ENCODE measurements at regions not wholly inside any gene's neighbourhood (a gene's known extent, or its start where the extent isn't known, plus 50 kb on each side); places are given as distances from the start of the nearest gene placed in this dataset.

GRCh38 chr18:77762014-77762413, 512.4 kb downstream of the GALR1 start:
- H3K27me3 Mint-ChIP-seq = peaks cover 40% of the 10 kb centered on the region
- TF ChIP-seq, protein P1, sequence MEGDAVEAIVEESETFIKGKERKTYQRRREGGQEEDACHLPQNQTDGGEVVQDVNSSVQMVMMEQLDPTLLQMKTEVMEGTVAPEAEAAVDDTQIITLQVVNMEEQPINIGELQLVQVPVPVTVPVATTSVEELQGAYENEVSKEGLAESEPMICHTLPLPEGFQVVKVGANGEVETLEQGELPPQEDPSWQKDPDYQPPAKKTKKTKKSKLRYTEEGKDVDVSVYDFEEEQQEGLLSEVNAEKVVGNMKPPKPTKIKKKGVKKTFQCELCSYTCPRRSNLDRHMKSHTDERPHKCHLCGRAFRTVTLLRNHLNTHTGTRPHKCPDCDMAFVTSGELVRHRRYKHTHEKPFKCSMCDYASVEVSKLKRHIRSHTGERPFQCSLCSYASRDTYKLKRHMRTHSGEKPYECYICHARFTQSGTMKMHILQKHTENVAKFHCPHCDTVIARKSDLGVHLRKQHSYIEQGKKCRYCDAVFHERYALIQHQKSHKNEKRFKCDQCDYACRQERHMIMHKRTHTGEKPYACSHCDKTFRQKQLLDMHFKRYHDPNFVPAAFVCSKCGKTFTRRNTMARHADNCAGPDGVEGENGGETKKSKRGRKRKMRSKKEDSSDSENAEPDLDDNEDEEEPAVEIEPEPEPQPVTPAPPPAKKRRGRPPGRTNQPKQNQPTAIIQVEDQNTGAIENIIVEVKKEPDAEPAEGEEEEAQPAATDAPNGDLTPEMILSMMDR (IDR thresholded peaks at IDR 0.05; ENCODE audit: unreplicated experiment) = no peak
- H3K36me3 Mint-ChIP-seq (ENCODE audit: insufficient read depth) = no peaks in the 10 kb centered on the region
- no peak overlapping the region for H3K4me3 Mint-ChIP-seq (ENCODE audit: low read depth)
- no peak for DNase-seq (ENCODE audit: low spot score, unreplicated experiment)
- H3K4me1 Mint-ChIP-seq (ENCODE audit: low read depth) = no peaks in the 10 kb centered on the region
- no peak overlapping the region for H3K27ac Mint-ChIP-seq
- H3K9me3 Mint-ChIP-seq (ENCODE audit: low read depth) = no peaks in the 10 kb centered on the region

DNA sequence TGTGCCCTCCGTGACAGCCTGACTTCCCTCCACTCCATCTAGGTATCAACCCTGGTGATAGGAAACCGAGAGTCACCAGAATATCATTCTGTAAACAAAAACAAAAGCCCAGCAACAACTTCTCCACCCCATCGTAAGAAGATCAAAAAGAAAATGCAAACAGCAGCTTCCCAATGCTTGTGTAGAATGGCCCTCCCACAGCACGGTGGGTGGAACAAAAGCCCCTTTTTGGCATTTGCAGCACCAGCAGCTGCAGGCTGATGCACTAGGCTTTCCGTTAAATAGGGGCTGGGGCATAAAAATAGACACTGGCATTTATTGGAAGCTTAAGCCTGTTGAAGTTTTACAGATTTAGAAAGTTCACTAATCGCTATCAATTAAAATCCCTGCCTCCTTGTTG, 513.0 kb downstream of the GALR1 start:
- H3K4me3 Mint-ChIP-seq (ENCODE audit: low read depth) = no peak overlapping the region
- peaks cover 40% of the 10 kb centered on the region for H3K27me3 Mint-ChIP-seq
- no peak overlapping the region for H3K27ac Mint-ChIP-seq
- H3K36me3 Mint-ChIP-seq (ENCODE audit: insufficient read depth) = no peaks in the 10 kb centered on the region
- TF ChIP-seq, protein P1 (IDR thresholded peaks at IDR 0.05; ENCODE audit: unreplicated experiment) = no peak
- H3K4me1 Mint-ChIP-seq (ENCODE audit: low read depth) = no peaks in the 10 kb centered on the region
- no peaks in the 10 kb centered on the region for H3K9me3 Mint-ChIP-seq (ENCODE audit: low read depth)
- DNase-seq (ENCODE audit: low spot score, unreplicated experiment) = no peak

DNA sequence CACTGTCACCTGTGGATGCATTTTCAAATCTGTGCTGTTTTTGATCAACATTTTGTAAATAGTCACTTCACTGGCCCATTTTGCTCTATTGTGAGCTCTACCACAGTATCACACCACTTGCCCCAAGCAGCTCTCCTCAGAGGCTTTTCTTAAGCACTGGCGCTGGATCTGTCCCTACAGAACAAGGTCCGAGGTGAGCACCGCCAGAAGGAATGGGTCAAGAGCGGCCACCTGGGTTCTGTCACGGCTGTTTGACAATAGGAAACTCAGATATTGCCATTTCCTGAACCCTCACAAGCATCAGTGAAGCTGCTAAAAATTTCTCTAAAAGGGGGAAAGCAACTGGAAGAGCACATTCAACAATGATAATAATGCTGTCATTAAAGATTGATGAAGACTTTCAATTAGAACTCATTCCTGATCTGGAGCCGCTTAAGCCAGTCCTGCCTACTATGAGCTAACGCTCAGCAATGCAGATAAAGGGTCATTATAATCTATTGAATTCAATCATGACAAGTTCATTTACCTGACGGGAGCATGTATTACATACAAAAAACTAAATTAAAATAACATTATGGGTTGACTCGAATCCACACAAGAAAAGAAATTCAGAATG, 514.0 kb downstream of the GALR1 start:
- Mint-ChIP-seq H3K4me3 (ENCODE audit: low read depth) (no peak overlapping the region), H3K9me3 (ENCODE audit: low read depth) (no peaks in the 10 kb centered on the region), H3K27me3 (peaks cover 38% of the 10 kb centered on the region), H3K4me1 (ENCODE audit: low read depth) (no peaks in the 10 kb centered on the region), H3K27ac (no peak overlapping the region), H3K36me3 (ENCODE audit: insufficient read depth) (no peaks in the 10 kb centered on the region)
- TF ChIP-seq, protein P1 (IDR thresholded peaks at IDR 0.05; ENCODE audit: unreplicated experiment) = no peak
- DNase-seq (ENCODE audit: low spot score, unreplicated experiment) = no peak

- peak; percentile 48 for DNase-seq (ENCODE audit: low spot score, unreplicated experiment)
- Mint-ChIP-seq H3K4me1 (ENCODE audit: low read depth) (no peaks in the 10 kb centered on the region), H3K36me3 (ENCODE audit: insufficient read depth) (no peaks in the 10 kb centered on the region), H3K4me3 (ENCODE audit: low read depth) (no peak overlapping the region), H3K9me3 (ENCODE audit: low read depth) (no peaks in the 10 kb centered on the region), H3K27me3 (peaks cover 23% of the 10 kb centered on the region), H3K27ac (no peak overlapping the region)
- TF ChIP-seq, protein P1 (IDR thresholded peaks at IDR 0.05; ENCODE audit: unreplicated experiment) = peak; percentile 74
Measured at GRCh38 chr18:77765468-77765867, 515.8 kb downstream of the GALR1 start.

DNA sequence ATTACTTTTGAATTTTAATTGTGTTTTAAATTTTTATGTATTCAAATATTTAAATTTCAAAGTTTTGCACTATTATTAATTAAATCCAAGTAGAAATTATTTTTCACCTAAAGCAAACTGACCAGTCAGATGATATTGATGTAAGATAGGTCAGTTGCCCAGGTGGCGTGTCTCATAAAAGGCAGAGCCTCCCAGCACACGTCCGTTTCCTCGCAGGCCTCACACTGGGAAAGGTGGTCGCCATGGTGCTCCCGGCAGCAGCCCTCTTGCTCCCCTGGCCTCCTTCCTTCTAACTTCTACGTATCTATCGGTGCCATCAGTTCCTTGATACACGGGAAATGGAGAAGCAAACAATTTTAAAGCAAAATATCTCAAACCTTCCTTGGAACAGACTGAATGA, 516.8 kb downstream of the GALR1 start:
- DNase-seq (ENCODE audit: low spot score, unreplicated experiment) = no peak
- no peaks in the 10 kb centered on the region for H3K9me3 Mint-ChIP-seq (ENCODE audit: low read depth)
- H3K4me1 Mint-ChIP-seq (ENCODE audit: low read depth) = no peaks in the 10 kb centered on the region
- TF ChIP-seq, protein P1 (IDR thresholded peaks at IDR 0.05; ENCODE audit: unreplicated experiment) = no peak
- H3K4me3 Mint-ChIP-seq (ENCODE audit: low read depth) = no peak overlapping the region
- no peak overlapping the region for H3K27ac Mint-ChIP-seq
- peaks cover 18% of the 10 kb centered on the region for H3K27me3 Mint-ChIP-seq
- H3K36me3 Mint-ChIP-seq (ENCODE audit: insufficient read depth) = no peaks in the 10 kb centered on the region
